Vagina (tissue), 2 donors: ENCODE measurements at regions not wholly inside any gene's neighbourhood (a gene's known extent, or its start where the extent isn't known, plus 50 kb on each side); places are given as distances from the start of the nearest gene placed in this dataset.

Source experiments
- POLR2A ChIP-seq, 2 donors: fragments of 450-650 bp; IDR thresholded peaks; one replicate each; pipeline ENCODE4 v1.6.1; 2017; ENCODE audit warnings: antibody characterized with exemption in 2 of 2, mild to moderate bottlenecking in 2 of 2, moderate library complexity in 2 of 2
- TF ChIP-seq, protein P1 (sequence below), 3 experiments: fragments of 450-650 bp in 2 of 3; fragments of 200-600 bp in 1 of 3; sonication (generic) in 1 of 3; IDR thresholded peaks; one replicate each; pipeline ENCODE4 v1.5.1; 2017 to 2019; ENCODE audit warnings: antibody characterized with exemption in 3 of 3, mild to moderate bottlenecking in 2 of 3, moderate library complexity in 2 of 3

- TF ChIP-seq, protein P1, sequence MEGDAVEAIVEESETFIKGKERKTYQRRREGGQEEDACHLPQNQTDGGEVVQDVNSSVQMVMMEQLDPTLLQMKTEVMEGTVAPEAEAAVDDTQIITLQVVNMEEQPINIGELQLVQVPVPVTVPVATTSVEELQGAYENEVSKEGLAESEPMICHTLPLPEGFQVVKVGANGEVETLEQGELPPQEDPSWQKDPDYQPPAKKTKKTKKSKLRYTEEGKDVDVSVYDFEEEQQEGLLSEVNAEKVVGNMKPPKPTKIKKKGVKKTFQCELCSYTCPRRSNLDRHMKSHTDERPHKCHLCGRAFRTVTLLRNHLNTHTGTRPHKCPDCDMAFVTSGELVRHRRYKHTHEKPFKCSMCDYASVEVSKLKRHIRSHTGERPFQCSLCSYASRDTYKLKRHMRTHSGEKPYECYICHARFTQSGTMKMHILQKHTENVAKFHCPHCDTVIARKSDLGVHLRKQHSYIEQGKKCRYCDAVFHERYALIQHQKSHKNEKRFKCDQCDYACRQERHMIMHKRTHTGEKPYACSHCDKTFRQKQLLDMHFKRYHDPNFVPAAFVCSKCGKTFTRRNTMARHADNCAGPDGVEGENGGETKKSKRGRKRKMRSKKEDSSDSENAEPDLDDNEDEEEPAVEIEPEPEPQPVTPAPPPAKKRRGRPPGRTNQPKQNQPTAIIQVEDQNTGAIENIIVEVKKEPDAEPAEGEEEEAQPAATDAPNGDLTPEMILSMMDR (IDR thresholded peaks at IDR 0.05): no peak
- no peak for TF ChIP-seq POLR2A (IDR thresholded peaks at IDR 0.05)
Measured at GRCh38 chr15:81524496-81524895, 150.5 kb upstream of the TMC3 start.
